ENCODE measurements at regions not wholly inside any gene's neighbourhood (a gene's known extent, or its start where the extent isn't known, plus 50 kb on each side); places are given as distances from the start of the nearest gene placed in this dataset.

DNA sequence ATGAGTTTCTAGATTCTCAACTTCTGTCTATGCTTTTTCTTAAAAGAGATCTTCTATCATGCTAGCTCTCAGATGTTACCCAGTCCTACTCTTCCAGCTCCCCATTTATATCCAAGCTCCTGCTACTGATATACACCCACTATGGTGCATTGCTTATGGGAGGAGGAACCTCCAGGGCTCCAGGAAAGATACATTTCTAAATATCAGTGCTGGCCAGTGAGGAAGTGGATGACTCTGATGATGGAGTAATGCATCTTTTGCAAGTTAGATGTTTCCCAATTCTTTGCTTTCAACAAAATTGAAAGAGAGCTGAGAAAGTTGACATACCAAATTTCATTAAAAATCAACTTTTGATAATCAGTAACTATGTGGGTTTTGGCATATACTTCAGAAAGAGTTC lies 105.7 kb upstream of the RESF1 start:
- H2AFZ ChIP-seq (ENCODE audit: low read depth, low read length) = no peak overlapping the region
- H3K4me1 ChIP-seq (ENCODE audit: control insufficient read depth, extremely low read depth, insufficient read depth, low read length) = no peaks in the 10 kb centered on the region
- H3K4me2 ChIP-seq (ENCODE audit: insufficient read depth, low read length) = no peak overlapping the region
- POLR2A ChIA-PET = no interaction called here
- no peaks in the 10 kb centered on the region for H3K79me2 ChIP-seq (ENCODE audit: control insufficient read depth, insufficient read depth, low read length)
- no peaks in the 10 kb centered on the region for H3K27me3 ChIP-seq (ENCODE audit: control insufficient read depth in 2 of 2, insufficient read depth in 2 of 2, low read length in 2 of 2)
- H3K36me3 ChIP-seq (ENCODE audit: control insufficient read depth in 2 of 2, extremely low read depth in 1 of 2, insufficient read depth in 2 of 2, low read length in 2 of 2) = no peaks in the 10 kb centered on the region
- H3K9ac ChIP-seq (replicated peaks; ENCODE audit: extremely low read depth, insufficient read depth, low read length) = no peak overlapping the region
- H3K27ac ChIP-seq (ENCODE audit: insufficient read depth, low read depth, low read length) = no peak overlapping the region
- H4K20me1 ChIP-seq (replicated peaks; ENCODE audit: control insufficient read depth, extremely low read depth, insufficient read depth, low read length) = no peaks in the 10 kb centered on the region
- FAIRE-seq = no peak
- H3K9me3 ChIP-seq (replicated peaks; ENCODE audit: control insufficient read depth, insufficient read depth, low read length) = peaks cover 5% of the 10 kb centered on the region
- no peak for DNase-seq (ENCODE audit: low read depth, low spot score)
- no TSS peak for BruUV-seq (replicated peaks)
- H3K9me1 ChIP-seq (replicated peaks; ENCODE audit: control insufficient read depth, extremely low read depth, insufficient read depth, low read length) = no peaks in the 10 kb centered on the region
- dilution Hi-C loops (cut with MboI; ENCODE audit: extremely low pct_ligation_motif_present, low sequenced_read_pairs) (no loop called here), intact Hi-C loops (cut with micrococcal nuclease) (no loop called here)
- no peak overlapping the region for H3K4me3 ChIP-seq (replicated peaks in 1 of 3; ENCODE audit: insufficient read depth in 1 of 3, low read depth in 1 of 3, low read length in 3 of 3)
- CTCF ChIA-PET = interaction anchor here (0.7 kb wide), 1 partner anchor 485 kb away, joined by 3 read pairs; no protein-coding TSS in a partner anchor
- no peak for TF ChIP-seq POLR2A (IDR thresholded peaks at IDR 0.05; ENCODE audit: low read depth, low read length)
- TF ChIP-seq, protein P1, sequence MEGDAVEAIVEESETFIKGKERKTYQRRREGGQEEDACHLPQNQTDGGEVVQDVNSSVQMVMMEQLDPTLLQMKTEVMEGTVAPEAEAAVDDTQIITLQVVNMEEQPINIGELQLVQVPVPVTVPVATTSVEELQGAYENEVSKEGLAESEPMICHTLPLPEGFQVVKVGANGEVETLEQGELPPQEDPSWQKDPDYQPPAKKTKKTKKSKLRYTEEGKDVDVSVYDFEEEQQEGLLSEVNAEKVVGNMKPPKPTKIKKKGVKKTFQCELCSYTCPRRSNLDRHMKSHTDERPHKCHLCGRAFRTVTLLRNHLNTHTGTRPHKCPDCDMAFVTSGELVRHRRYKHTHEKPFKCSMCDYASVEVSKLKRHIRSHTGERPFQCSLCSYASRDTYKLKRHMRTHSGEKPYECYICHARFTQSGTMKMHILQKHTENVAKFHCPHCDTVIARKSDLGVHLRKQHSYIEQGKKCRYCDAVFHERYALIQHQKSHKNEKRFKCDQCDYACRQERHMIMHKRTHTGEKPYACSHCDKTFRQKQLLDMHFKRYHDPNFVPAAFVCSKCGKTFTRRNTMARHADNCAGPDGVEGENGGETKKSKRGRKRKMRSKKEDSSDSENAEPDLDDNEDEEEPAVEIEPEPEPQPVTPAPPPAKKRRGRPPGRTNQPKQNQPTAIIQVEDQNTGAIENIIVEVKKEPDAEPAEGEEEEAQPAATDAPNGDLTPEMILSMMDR (IDR thresholded peaks at IDR 0.05; ENCODE audit: extremely low read depth in 1 of 2, insufficient read depth in 1 of 2, low read depth in 1 of 2, low read length in 2 of 2) = no peak
- TF ChIP-seq POLR2AphosphoS5 (IDR thresholded peaks at IDR 0.05; ENCODE audit: insufficient read depth, low read depth, low read length) = no peak
- no peak for TF ChIP-seq EZH2 (IDR thresholded peaks at IDR 0.05; ENCODE audit: borderline replicate concordance, low read depth, low read length, severe bottlenecking)
- TF ChIP-seq, protein P2, sequence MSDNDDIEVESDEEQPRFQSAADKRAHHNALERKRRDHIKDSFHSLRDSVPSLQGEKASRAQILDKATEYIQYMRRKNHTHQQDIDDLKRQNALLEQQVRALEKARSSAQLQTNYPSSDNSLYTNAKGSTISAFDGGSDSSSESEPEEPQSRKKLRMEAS (IDR thresholded peaks at IDR 0.05; ENCODE audit: insufficient read depth, insufficient read length) = no peak
- TF ChIP-seq GATA2 (IDR thresholded peaks at IDR 0.05; ENCODE audit: insufficient read depth, insufficient read length, low read depth, low read length) = no peak
- TF ChIP-seq FOS (IDR thresholded peaks at IDR 0.05; ENCODE audit: borderline replicate concordance, insufficient read depth, low read length) = no peak
- no peak for TF ChIP-seq JUN (IDR thresholded peaks at IDR 0.05; ENCODE audit: borderline replicate concordance, insufficient read depth, insufficient read length, low read depth)
- TF ChIP-seq MYC (IDR thresholded peaks at IDR 0.05; ENCODE audit: low read depth, low read length) = no peak

Data from endothelial cell of umbilical vein (primary cell).